ENCODE measurements at regions not wholly inside any gene's neighbourhood (a gene's known extent, or its start where the extent isn't known, plus 50 kb on each side); places are given as distances from the start of the nearest gene placed in this dataset.

DNA sequence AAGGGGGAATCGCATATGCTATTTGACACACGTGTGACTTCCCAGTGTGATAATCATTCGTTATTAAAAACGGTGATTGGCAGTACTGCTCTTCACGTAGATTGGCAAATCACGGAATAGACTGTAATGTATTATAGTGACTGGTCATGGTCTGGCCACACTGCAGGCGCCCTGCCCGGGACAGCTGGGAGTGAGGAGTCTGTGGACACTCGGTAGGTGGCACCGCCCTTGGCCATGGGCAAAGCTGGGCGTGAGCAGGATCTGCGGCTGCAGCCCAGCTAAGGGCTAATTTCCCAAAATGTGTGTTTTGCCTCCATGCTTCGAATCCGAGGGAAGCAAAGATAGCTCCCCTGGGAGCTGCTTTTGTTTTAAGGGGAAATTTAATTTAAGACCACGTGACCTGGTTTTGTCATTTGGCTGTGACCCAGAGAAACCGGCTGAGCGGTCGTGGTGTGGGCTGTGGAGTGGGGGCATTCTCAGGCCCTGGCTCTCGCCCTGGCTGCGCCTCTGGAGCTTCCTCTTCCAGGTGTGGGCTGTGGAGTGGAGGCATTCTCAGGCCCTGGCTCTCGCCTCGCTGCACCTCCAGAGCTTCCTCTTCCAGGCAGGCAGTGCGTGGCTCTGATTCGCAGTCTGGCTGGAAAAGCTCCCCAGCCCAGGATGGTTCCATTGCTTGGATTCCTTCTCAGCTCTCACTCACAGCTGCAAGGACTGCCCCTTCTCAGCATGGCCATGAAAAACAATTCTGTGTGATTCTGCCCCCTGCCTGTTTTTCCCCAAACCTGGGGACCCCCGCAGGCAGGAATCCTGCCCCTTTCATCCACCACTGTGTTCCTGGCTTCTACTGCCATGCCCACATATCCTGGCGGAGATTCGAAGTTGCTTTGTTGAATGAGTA lies 131.1 kb downstream of the OLFM1 start:
- Histone ChIP-seq H3K9me3 (no peaks in the 10 kb centered on the region), H3K36me3 (no peaks in the 10 kb centered on the region), H3K27me3 (peaks cover 0 to 89% (median 11%) of the 10 kb centered on the region in 3 donors), H3K4me3 (no peak overlapping the region), H3K4me1 (peaks cover 6 to 27% (median 16%) of the 10 kb centered on the region in 4 donors), H3K27ac (no peak overlapping the region)
- TF ChIP-seq EP300 (IDR thresholded peaks at IDR 0.05) (no peak), POLR2AphosphoS5 (IDR thresholded peaks at IDR 0.05) (no peak), POLR2A (IDR thresholded peaks at IDR 0.05) (no peak)
- TF ChIP-seq, protein P1, sequence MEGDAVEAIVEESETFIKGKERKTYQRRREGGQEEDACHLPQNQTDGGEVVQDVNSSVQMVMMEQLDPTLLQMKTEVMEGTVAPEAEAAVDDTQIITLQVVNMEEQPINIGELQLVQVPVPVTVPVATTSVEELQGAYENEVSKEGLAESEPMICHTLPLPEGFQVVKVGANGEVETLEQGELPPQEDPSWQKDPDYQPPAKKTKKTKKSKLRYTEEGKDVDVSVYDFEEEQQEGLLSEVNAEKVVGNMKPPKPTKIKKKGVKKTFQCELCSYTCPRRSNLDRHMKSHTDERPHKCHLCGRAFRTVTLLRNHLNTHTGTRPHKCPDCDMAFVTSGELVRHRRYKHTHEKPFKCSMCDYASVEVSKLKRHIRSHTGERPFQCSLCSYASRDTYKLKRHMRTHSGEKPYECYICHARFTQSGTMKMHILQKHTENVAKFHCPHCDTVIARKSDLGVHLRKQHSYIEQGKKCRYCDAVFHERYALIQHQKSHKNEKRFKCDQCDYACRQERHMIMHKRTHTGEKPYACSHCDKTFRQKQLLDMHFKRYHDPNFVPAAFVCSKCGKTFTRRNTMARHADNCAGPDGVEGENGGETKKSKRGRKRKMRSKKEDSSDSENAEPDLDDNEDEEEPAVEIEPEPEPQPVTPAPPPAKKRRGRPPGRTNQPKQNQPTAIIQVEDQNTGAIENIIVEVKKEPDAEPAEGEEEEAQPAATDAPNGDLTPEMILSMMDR (IDR thresholded peaks at IDR 0.05): no peak
- WGBS, 5 donors: 29 to 42% (median 31%) methylated on average over 26 to 27 of the region's 27 CpGs
- DNase-seq: peak in 1 of 2 donors; percentile 44
- intact Hi-C loops (cut with DNase I; ENCODE audit: low total_unique reads): no loop called here

- TF ChIP-seq POLR2A (IDR thresholded peaks at IDR 0.05): no peak
- TF ChIP-seq POLR2AphosphoS5 (IDR thresholded peaks at IDR 0.05): no peak
- TF ChIP-seq, protein P1 (IDR thresholded peaks at IDR 0.05): no peak
- intact Hi-C loops (cut with DNase I; ENCODE audit: low total_unique reads): no loop called here
- Histone ChIP-seq H3K27me3 (peaks cover 0 to 90% (median 11%) of the 10 kb centered on the region in 3 donors), H3K9me3 (no peaks in the 10 kb centered on the region), H3K4me3 (no peak overlapping the region), H3K4me1 (peaks cover 9 to 41% (median 21%) of the 10 kb centered on the region in 4 donors), H3K36me3 (no peaks in the 10 kb centered on the region), H3K27ac (no peak overlapping the region)
- WGBS, 5 donors: 85 to 93% (median 91%) methylated on average over 19 to 21 of the region's 21 CpGs
- no peak for DNase-seq
Observed at GRCh38 chr9:135219676-135220600, 132.5 kb downstream of the OLFM1 start.

DNA sequence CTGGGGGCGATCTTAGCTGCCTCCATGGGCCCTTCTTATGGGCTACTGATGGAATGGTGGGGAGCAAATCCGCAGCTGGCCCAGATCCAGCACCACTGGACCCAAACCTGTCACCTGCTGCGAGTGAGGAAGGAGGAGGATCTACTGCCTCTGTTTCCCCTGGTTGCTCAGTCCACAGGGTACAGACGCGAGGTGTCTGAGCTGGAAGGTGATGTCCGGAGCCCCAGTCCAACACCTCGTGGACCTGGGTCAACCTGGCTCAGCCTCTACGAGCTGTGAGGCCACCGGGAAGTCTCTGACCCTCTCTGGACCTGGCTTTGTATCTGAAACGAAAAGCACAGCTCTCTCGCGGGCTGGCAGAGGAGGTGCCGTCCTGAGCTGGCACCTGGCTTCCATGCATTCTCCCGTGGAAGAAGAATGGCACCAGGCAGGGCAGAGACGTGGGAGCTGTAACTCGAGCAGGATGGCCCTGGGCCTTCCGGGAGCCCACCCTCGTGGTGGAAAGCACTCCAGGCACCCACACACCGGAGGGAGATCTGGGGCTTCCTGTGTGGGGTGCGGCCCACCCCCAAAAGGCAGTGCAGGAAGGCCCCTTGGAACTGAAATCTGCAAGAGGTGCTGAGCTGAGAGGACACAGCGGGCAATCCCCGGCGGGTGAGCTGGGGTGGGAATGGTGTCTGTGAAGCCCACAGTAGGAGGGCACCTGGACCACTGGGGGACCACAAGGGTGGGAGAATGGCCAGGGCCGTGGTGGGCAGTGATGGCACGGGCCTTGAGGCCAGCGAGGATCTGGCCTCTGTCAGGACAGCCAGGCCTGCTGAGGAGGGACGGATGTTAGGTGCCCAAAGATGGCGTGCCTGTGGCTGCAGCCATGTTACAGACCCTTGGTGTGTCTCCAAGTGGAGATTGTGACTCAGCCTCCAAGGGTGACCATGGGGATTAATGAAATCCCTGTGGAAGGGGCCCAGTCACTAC lies 133.4 kb downstream of the OLFM1 start:
- DNase-seq: no peak
- intact Hi-C loops (cut with DNase I; ENCODE audit: low total_unique reads): no loop called here

More for the DNA sequence above, 133.4 kb downstream of the OLFM1 start:
- Histone ChIP-seq H3K9me3 (no peaks in the 10 kb centered on the region), H3K36me3 (no peaks in the 10 kb centered on the region), H3K27ac (no peak overlapping the region), H3K4me1 (peaks cover 6 to 37% (median 15%) of the 10 kb centered on the region in 4 donors), H3K4me3 (no peak overlapping the region), H3K27me3 (peaks cover 0 to 87% (median 11%) of the 10 kb centered on the region in 3 donors)
- 80 to 83% (median 81%) methylated on average over 17 to 28 of the region's 28 CpGs for WGBS, 5 donors
- no peak for TF ChIP-seq POLR2A (IDR thresholded peaks at IDR 0.05)
- TF ChIP-seq, protein P1 (IDR thresholded peaks at IDR 0.05): no peak
- TF ChIP-seq POLR2AphosphoS5 (IDR thresholded peaks at IDR 0.05): no peak
- TF ChIP-seq EP300 (IDR thresholded peaks at IDR 0.05): no peak

All from stomach (tissue), 8 donors.